H1 (cell line): ENCODE measurements at regions not wholly inside any gene's neighbourhood (a gene's known extent, or its start where the extent isn't known, plus 50 kb on each side); places are given as distances from the start of the nearest gene placed in this dataset.

ENCODE experiments used
- CHD1 ChIP-seq: IDR thresholded peaks from 2 replicates; pipeline ENCODE4 v1.6.1; 2012; ENCODE audit warnings: low read depth, low read length, improper control_type of control experiment
- EGR1 ChIP-seq: IDR thresholded peaks from 2 replicates; pipeline ENCODE4 v1.6.1; 2011; ENCODE audit warnings: low read depth, low read length, borderline replicate concordance
- NRF1 ChIP-seq: IDR thresholded peaks from 2 replicates; pipeline ENCODE4 v1.6.1; 2011; ENCODE audit warnings: mild to moderate bottlenecking, low read depth, low read length, improper control_type of control experiment
- RAD21 ChIP-seq, 2 experiments: IDR thresholded peaks in 1 of 2; conservative IDR thresholded peaks in 1 of 2; 2 replicates each; pipeline ENCODE4 v1.6.1; 2011; ENCODE audit warnings: low read depth in 2 of 2, low read length in 2 of 2, improper control_type of control experiment in 1 of 2, inconsistent platforms in 1 of 2, mild to moderate bottlenecking in 1 of 2, moderate library complexity in 1 of 2
- TF ChIP-seq, protein P1 (sequence below), 3 experiments: IDR thresholded peaks; 1 replicate in 2 of 3; 2 replicates in 1 of 3; pipeline versions ENCODE4 v1.5.1 to v1.6.1; 2011; ENCODE audit warnings: low read length in 3 of 3, mild to moderate bottlenecking in 3 of 3, inconsistent platforms in 2 of 3, low read depth in 1 of 3, moderate library complexity in 1 of 3; ENCODE audit not compliant: insufficient read depth in 1 of 3; ENCODE audit errors: control extremely low read depth in 1 of 3
- TF ChIP-seq, protein P2 (sequence below): IDR thresholded peaks from 2 replicates; pipeline ENCODE4 v1.6.1; 2012; ENCODE audit warnings: inconsistent platforms

DNA sequence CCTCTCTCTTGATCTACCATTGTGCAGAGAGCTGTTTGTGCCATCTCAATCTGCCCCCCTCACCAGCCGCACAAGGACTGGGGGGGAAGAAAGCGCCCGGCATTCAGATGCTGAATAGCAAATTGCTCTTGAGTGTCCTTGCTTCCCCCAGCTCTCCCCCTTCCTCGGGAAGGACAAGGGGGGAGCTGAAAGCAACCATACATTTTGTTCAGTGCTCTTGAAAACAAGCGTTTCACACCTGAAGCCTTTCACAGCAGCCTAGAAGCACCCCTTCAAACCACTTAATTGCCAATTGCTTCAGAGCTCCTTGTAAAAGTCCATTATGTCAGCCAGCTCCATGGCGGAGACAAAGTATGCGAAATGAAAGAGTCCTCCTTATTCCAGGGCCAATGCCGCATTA, 540.1 kb downstream of the NR2F2 start:
- TF ChIP-seq NRF1 = no peak
- no peak for TF ChIP-seq CHD1
- TF ChIP-seq RAD21 (IDR thresholded peaks at IDR 0.05 in 1 of 2, conservative IDR thresholded peaks at IDR 0.05 in 1 of 2; ENCODE audit: low read depth in 2 of 2, low read length in 2 of 2) = no peak
- TF ChIP-seq, protein P1, sequence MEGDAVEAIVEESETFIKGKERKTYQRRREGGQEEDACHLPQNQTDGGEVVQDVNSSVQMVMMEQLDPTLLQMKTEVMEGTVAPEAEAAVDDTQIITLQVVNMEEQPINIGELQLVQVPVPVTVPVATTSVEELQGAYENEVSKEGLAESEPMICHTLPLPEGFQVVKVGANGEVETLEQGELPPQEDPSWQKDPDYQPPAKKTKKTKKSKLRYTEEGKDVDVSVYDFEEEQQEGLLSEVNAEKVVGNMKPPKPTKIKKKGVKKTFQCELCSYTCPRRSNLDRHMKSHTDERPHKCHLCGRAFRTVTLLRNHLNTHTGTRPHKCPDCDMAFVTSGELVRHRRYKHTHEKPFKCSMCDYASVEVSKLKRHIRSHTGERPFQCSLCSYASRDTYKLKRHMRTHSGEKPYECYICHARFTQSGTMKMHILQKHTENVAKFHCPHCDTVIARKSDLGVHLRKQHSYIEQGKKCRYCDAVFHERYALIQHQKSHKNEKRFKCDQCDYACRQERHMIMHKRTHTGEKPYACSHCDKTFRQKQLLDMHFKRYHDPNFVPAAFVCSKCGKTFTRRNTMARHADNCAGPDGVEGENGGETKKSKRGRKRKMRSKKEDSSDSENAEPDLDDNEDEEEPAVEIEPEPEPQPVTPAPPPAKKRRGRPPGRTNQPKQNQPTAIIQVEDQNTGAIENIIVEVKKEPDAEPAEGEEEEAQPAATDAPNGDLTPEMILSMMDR (IDR thresholded peaks at IDR 0.05; ENCODE audit: control extremely low read depth in 1 of 3, insufficient read depth in 1 of 3, low read depth in 1 of 3, low read length in 3 of 3) = no peak
- TF ChIP-seq EGR1 = no peak
- TF ChIP-seq, protein P2, sequence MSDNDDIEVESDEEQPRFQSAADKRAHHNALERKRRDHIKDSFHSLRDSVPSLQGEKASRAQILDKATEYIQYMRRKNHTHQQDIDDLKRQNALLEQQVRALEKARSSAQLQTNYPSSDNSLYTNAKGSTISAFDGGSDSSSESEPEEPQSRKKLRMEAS = no peak
